ENCODE measurements at regions not wholly inside any gene's neighbourhood (a gene's known extent, or its start where the extent isn't known, plus 50 kb on each side); places are given as distances from the start of the nearest gene placed in this dataset.

- no peak for TF ChIP-seq EZH2phosphoT487 (IDR thresholded peaks at IDR 0.05; ENCODE audit: borderline replicate concordance, low read depth, low read length)
- TF ChIP-seq, protein P1, sequence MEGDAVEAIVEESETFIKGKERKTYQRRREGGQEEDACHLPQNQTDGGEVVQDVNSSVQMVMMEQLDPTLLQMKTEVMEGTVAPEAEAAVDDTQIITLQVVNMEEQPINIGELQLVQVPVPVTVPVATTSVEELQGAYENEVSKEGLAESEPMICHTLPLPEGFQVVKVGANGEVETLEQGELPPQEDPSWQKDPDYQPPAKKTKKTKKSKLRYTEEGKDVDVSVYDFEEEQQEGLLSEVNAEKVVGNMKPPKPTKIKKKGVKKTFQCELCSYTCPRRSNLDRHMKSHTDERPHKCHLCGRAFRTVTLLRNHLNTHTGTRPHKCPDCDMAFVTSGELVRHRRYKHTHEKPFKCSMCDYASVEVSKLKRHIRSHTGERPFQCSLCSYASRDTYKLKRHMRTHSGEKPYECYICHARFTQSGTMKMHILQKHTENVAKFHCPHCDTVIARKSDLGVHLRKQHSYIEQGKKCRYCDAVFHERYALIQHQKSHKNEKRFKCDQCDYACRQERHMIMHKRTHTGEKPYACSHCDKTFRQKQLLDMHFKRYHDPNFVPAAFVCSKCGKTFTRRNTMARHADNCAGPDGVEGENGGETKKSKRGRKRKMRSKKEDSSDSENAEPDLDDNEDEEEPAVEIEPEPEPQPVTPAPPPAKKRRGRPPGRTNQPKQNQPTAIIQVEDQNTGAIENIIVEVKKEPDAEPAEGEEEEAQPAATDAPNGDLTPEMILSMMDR (conservative IDR thresholded peaks at IDR 0.05; ENCODE audit: low read length) = no peak
These were observed 439.1 kb upstream of the OPRM1 start for GRCh38 chr6:153599901-153600300.
